ENCODE measurements at regions not wholly inside any gene's neighbourhood (a gene's known extent, or its start where the extent isn't known, plus 50 kb on each side); places are given as distances from the start of the nearest gene placed in this dataset.

DNA sequence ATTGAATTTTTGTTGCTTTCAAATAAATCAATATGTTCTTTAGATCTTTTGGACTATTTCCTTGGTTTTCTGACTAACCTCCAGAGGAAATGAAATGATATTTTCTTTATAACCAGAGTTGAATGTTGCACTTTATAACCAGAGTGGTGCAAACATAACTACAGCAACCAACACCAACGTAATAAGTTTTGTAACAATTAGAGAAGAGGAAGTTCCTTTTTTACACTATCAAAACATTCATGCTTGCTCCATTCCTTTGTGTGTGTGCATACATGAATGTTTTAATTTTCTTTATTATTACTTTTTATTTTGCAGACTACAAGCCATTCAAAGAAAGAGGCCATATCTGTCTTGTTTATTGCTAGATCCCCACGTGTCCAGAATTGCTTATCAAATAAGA, 193.0 kb upstream of the PPP3CA start:
- DNase-seq (no peak), ATAC-seq (ENCODE audit: insufficient read depth, low FRiP score) (no peak)
- no peak overlapping the region for H3K27ac ChIP-seq (ENCODE audit: low read depth in 1 of 2, low read length in 1 of 2)
- H3K36me3 ChIP-seq (ENCODE audit: control insufficient read depth in 4 of 4, insufficient read depth in 4 of 4, low read length in 4 of 4) = no peaks in the 10 kb centered on the region
- 20 to 27% methylated on average over 2 of the region's 2 CpGs for WGBS, 2 donors
- no peak overlapping the region for H3K9ac ChIP-seq (ENCODE audit: insufficient read depth in 1 of 2, low read length in 2 of 2)
- no peak for TF ChIP-seq CTCF (IDR thresholded peaks at IDR 0.05; ENCODE audit: control extremely low read depth, extremely low read depth)
- H3K4me3 ChIP-seq = no peak overlapping the region
- H3K4me1 ChIP-seq (ENCODE audit: control insufficient read depth in 5 of 5, insufficient read depth in 5 of 5, low read length in 5 of 5) = no peaks in the 10 kb centered on the region
- no peaks in the 10 kb centered on the region for H3K27me3 ChIP-seq (ENCODE audit: control insufficient read depth in 3 of 3, insufficient read depth in 3 of 3, low read length in 2 of 3)
- no peaks in the 10 kb centered on the region for H3K9me3 ChIP-seq (ENCODE audit: control insufficient read depth in 4 of 4, insufficient read depth in 3 of 4, low read length in 3 of 4)

GRCh38 chr4:101528526-101528925, 181.2 kb upstream of the PPP3CA start:
- Histone ChIP-seq H3K27me3 (ENCODE audit: control insufficient read depth in 3 of 3, insufficient read depth in 3 of 3, low read length in 2 of 3) (no peaks in the 10 kb centered on the region), H3K9me3 (ENCODE audit: control insufficient read depth in 4 of 4, insufficient read depth in 3 of 4, low read length in 3 of 4) (no peaks in the 10 kb centered on the region), H3K27ac (ENCODE audit: low read depth in 1 of 2, low read length in 1 of 2) (no peak overlapping the region), H3K4me3 (no peak overlapping the region), H3K9ac (ENCODE audit: insufficient read depth in 1 of 2, low read length in 2 of 2) (no peak overlapping the region), H3K4me1 (ENCODE audit: control insufficient read depth in 5 of 5, insufficient read depth in 5 of 5, low read length in 5 of 5) (no peaks in the 10 kb centered on the region), H3K36me3 (ENCODE audit: control insufficient read depth in 4 of 4, insufficient read depth in 4 of 4, low read length in 4 of 4) (no peaks in the 10 kb centered on the region)
- DNase-seq (no peak), ATAC-seq (ENCODE audit: insufficient read depth, low FRiP score) (no peak)
- 77 to 83% methylated on average over 1 of the region's 1 CpG for WGBS, 2 donors
- TF ChIP-seq CTCF (IDR thresholded peaks at IDR 0.05; ENCODE audit: control extremely low read depth, extremely low read depth) = no peak

- no peaks in the 10 kb centered on the region for H3K9me3 ChIP-seq (ENCODE audit: control insufficient read depth in 4 of 4, insufficient read depth in 3 of 4, low read length in 3 of 4)
- no peak for TF ChIP-seq CTCF (IDR thresholded peaks at IDR 0.05; ENCODE audit: control extremely low read depth, extremely low read depth)
- ATAC-seq (ENCODE audit: insufficient read depth, low FRiP score) = no peak
Observed at GRCh38 chr4:101527188-101527587, 179.9 kb upstream of the PPP3CA start.

DNA sequence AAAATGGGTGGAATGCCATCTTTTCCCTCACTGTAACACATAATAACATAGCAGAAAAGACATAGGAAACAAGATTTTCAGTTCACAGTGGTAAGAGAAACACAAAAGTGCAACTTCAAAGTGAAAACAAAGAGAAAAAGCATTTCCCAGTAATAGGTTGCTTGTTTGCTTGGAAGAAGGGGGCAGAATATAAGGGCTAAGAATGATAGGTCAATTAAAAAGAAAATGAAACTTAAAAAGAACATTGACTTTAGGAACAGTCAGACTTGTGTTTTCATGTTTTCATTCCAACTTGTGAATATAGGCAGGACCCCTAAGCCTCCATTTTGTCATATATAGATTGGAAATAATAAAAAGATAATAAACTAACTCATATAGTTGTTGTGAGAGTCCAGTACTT, 168.2 kb upstream of the PPP3CA start:
- DNase-seq = no peak
- H3K27me3 ChIP-seq (ENCODE audit: control insufficient read depth in 3 of 3, insufficient read depth in 3 of 3, low read length in 2 of 3) = no peaks in the 10 kb centered on the region
- ATAC-seq (ENCODE audit: insufficient read depth, low FRiP score) = no peak
- H3K36me3 ChIP-seq (ENCODE audit: control insufficient read depth in 4 of 4, insufficient read depth in 4 of 4, low read length in 4 of 4) = no peaks in the 10 kb centered on the region
- no peak for TF ChIP-seq CTCF (IDR thresholded peaks at IDR 0.05; ENCODE audit: control extremely low read depth, extremely low read depth)
- H3K4me3 ChIP-seq = no peak overlapping the region
- H3K4me1 ChIP-seq (ENCODE audit: control insufficient read depth in 5 of 5, insufficient read depth in 5 of 5, low read length in 5 of 5) = no peaks in the 10 kb centered on the region
- no peak overlapping the region for H3K9ac ChIP-seq (ENCODE audit: insufficient read depth in 1 of 2, low read length in 2 of 2)
- peaks cover 0 to 2% (median 0%) of the 10 kb centered on the region in 4 donors for H3K9me3 ChIP-seq (ENCODE audit: control insufficient read depth in 4 of 4, insufficient read depth in 3 of 4, low read length in 3 of 4)
- no peak overlapping the region for H3K27ac ChIP-seq (ENCODE audit: low read depth in 1 of 2, low read length in 1 of 2)

More at GRCh38 chr4:101527188-101527587, 179.9 kb upstream of the PPP3CA start:
- no peak overlapping the region for H3K4me3 ChIP-seq
- DNase-seq = no peak
- H3K27ac ChIP-seq (ENCODE audit: low read depth in 1 of 2, low read length in 1 of 2) = no peak overlapping the region
- no peaks in the 10 kb centered on the region for H3K36me3 ChIP-seq (ENCODE audit: control insufficient read depth in 4 of 4, insufficient read depth in 4 of 4, low read length in 4 of 4)
- no peaks in the 10 kb centered on the region for H3K4me1 ChIP-seq (ENCODE audit: control insufficient read depth in 5 of 5, insufficient read depth in 5 of 5, low read length in 5 of 5)
- 69 to 74% methylated on average over 2 of the region's 2 CpGs for WGBS, 2 donors
- H3K9ac ChIP-seq (ENCODE audit: insufficient read depth in 1 of 2, low read length in 2 of 2) = no peak overlapping the region
- H3K27me3 ChIP-seq (ENCODE audit: control insufficient read depth in 3 of 3, insufficient read depth in 3 of 3, low read length in 2 of 3) = no peaks in the 10 kb centered on the region

Measured in lung (tissue), 11 donors.